ENCODE measurements at regions not wholly inside any gene's neighbourhood (a gene's known extent, or its start where the extent isn't known, plus 50 kb on each side); places are given as distances from the start of the nearest gene placed in this dataset.

DNA sequence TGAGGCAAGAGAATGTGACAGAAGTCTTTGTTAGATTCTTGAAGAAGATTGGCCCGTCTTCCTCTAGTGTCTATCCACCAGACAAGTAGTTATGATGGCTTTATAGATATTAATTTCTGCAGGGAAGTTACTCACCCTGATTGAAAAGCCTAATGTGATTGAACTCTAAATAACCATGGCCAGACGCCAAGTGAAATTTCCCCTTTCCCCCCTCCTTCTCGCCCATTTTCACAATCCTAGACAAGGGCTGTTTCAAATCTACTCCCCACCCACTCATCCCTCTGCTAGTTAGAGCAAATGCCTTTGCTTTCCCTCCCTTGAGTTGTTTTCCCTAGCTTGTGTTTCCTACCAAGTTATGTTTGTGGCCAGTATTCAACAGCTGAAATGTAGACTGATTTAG lies 182.5 kb downstream of the TMEM167A start:
- Histone ChIP-seq H2BK5ac (ENCODE audit: low read depth, low read length, poor library complexity) (no peak overlapping the region), H4K12ac (ENCODE audit: low read depth, low read length) (no peak overlapping the region), H2AK5ac (ENCODE audit: low read length) (no peak overlapping the region), H2AFZ (ENCODE audit: insufficient read depth, low read length, poor library complexity) (no peak overlapping the region), H2BK12ac (ENCODE audit: low read length) (no peak overlapping the region), H3K27me3 (ENCODE audit: insufficient read depth, low read length) (no peaks in the 10 kb centered on the region), H3K4me1 (ENCODE audit: control insufficient read depth in 1 of 2, insufficient read depth in 2 of 2, low read length in 2 of 2) (no peaks in the 10 kb centered on the region), H4K91ac (ENCODE audit: low read depth, low read length) (no peak overlapping the region), H3K79me2 (ENCODE audit: control insufficient read depth, insufficient read depth, low read length, poor library complexity) (no peaks in the 10 kb centered on the region), H3K18ac (ENCODE audit: low read length) (no peak overlapping the region), H3K9ac (ENCODE audit: low read length) (no peak overlapping the region), H3K9me3 (ENCODE audit: insufficient read depth, low read depth, low read length) (peaks cover under 1% of the 10 kb centered on the region), H3K27ac (ENCODE audit: low read depth, low read length) (no peak overlapping the region), H3K4me2 (ENCODE audit: low read length) (no peak overlapping the region), H4K8ac (ENCODE audit: low read depth, low read length) (no peak overlapping the region), H3K4me3 (ENCODE audit: low read depth, low read length) (no peak overlapping the region), H3K79me1 (ENCODE audit: low read length) (no peaks in the 10 kb centered on the region), H3K23ac (ENCODE audit: low read length) (no peak overlapping the region), H3K36me3 (ENCODE audit: control insufficient read depth in 1 of 2, insufficient read depth in 2 of 2, low read length in 2 of 2) (no peaks in the 10 kb centered on the region), H2BK120ac (ENCODE audit: insufficient read depth, low read length, poor library complexity) (no peak overlapping the region), H3K14ac (ENCODE audit: low read length) (no peak overlapping the region), H3K4ac (ENCODE audit: low read depth, low read length) (no peak overlapping the region)
- no CpG with 5 or more reads among the region's 3 CpGs for WGBS (ENCODE audit: extremely low coverage, insufficient coverage, insufficient read length)
- no peak for DNase-seq

DNA sequence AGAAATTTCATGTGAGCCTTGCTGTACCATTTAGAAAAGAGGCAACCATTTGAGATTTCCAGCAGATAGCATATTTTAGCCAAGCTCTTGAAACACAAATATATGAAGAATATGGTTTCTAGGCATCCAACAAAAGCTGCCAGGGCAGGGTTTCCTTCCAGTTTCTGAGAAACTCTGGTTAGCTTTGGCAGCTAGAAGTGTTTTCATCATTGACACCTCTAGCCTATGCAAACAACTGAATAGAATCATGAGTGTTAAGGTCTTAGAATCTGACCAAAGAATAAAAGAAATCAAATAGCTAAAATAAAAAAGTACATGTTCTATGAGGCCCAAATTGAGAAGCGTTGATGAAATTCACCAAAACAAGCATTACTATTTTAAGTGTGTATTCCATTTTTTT lies 188.1 kb downstream of the TMEM167A start:
- H2BK120ac ChIP-seq (ENCODE audit: insufficient read depth, low read length, poor library complexity) = no peak overlapping the region
- H3K9ac ChIP-seq (ENCODE audit: low read length) = no peak overlapping the region
- H3K23ac ChIP-seq (ENCODE audit: low read length) = no peak overlapping the region
- no peaks in the 10 kb centered on the region for H3K9me3 ChIP-seq (ENCODE audit: insufficient read depth, low read depth, low read length)
- no peak overlapping the region for H3K4ac ChIP-seq (ENCODE audit: low read depth, low read length)
- H3K27me3 ChIP-seq (ENCODE audit: insufficient read depth, low read length) = no peaks in the 10 kb centered on the region
- no peak overlapping the region for H2AK5ac ChIP-seq (ENCODE audit: low read length)
- no peak overlapping the region for H3K4me2 ChIP-seq (ENCODE audit: low read length)
- no peaks in the 10 kb centered on the region for H3K4me1 ChIP-seq (ENCODE audit: control insufficient read depth in 1 of 2, insufficient read depth in 2 of 2, low read length in 2 of 2)
- no peak for DNase-seq
- H3K18ac ChIP-seq (ENCODE audit: low read length) = no peak overlapping the region
- H3K79me2 ChIP-seq (ENCODE audit: control insufficient read depth, insufficient read depth, low read length, poor library complexity) = no peaks in the 10 kb centered on the region
- no peak overlapping the region for H3K14ac ChIP-seq (ENCODE audit: low read length)
- H2BK5ac ChIP-seq (ENCODE audit: low read depth, low read length, poor library complexity) = no peak overlapping the region
- no peaks in the 10 kb centered on the region for H3K79me1 ChIP-seq (ENCODE audit: low read length)
- no peak overlapping the region for H4K8ac ChIP-seq (ENCODE audit: low read depth, low read length)
- no peak overlapping the region for H4K12ac ChIP-seq (ENCODE audit: low read depth, low read length)
- no peak overlapping the region for H2BK12ac ChIP-seq (ENCODE audit: low read length)
- H3K4me3 ChIP-seq (ENCODE audit: low read depth, low read length) = no peak overlapping the region
- WGBS (ENCODE audit: extremely low coverage, insufficient coverage, insufficient read length) = no CpG with 5 or more reads among the region's 1 CpG
- no peak overlapping the region for H3K27ac ChIP-seq (ENCODE audit: low read depth, low read length)
- no peaks in the 10 kb centered on the region for H3K36me3 ChIP-seq (ENCODE audit: control insufficient read depth in 1 of 2, insufficient read depth in 2 of 2, low read length in 2 of 2)
- H2AFZ ChIP-seq (ENCODE audit: insufficient read depth, low read length, poor library complexity) = no peak overlapping the region
- no peak overlapping the region for H4K91ac ChIP-seq (ENCODE audit: low read depth, low read length)

DNA sequence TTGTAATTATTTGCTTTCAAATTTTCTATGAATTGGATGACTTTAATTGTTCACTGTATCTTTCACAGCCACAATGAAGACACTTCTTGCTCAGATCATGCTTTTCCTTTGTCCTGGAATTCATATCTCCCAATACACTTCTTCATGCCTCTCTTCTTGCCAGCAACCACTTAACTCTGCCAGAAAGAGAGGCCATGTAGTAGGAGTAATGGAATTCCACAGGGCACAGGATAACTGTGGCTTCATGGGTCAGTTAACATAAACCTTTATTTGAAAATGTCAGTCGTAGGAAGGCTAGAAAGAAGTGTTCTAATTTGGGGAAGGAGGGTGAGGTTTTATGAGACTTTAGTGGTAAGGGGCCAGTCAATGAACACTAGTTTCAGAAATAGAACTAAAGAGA lies 190.3 kb downstream of the TMEM167A start:
- H3K27ac ChIP-seq (ENCODE audit: low read depth, low read length) = no peak overlapping the region
- no peak overlapping the region for H4K91ac ChIP-seq (ENCODE audit: low read depth, low read length)
- H3K79me2 ChIP-seq (ENCODE audit: control insufficient read depth, insufficient read depth, low read length, poor library complexity) = no peaks in the 10 kb centered on the region
- no peak overlapping the region for H3K4me3 ChIP-seq (ENCODE audit: low read depth, low read length)
- H3K27me3 ChIP-seq (ENCODE audit: insufficient read depth, low read length) = no peaks in the 10 kb centered on the region
- H3K18ac ChIP-seq (ENCODE audit: low read length) = no peak overlapping the region
- no peak overlapping the region for H2BK12ac ChIP-seq (ENCODE audit: low read length)
- H3K4ac ChIP-seq (ENCODE audit: low read depth, low read length) = no peak overlapping the region
- H3K36me3 ChIP-seq (ENCODE audit: control insufficient read depth in 1 of 2, insufficient read depth in 2 of 2, low read length in 2 of 2) = no peaks in the 10 kb centered on the region
- no peak overlapping the region for H3K23ac ChIP-seq (ENCODE audit: low read length)
- no CpG with 5 or more reads among the region's 1 CpG for WGBS (ENCODE audit: extremely low coverage, insufficient coverage, insufficient read length)
- H3K9ac ChIP-seq (ENCODE audit: low read length) = no peak overlapping the region
- H2AK5ac ChIP-seq (ENCODE audit: low read length) = no peak overlapping the region
- H4K8ac ChIP-seq (ENCODE audit: low read depth, low read length) = no peak overlapping the region
- no peaks in the 10 kb centered on the region for H3K4me1 ChIP-seq (ENCODE audit: control insufficient read depth in 1 of 2, insufficient read depth in 2 of 2, low read length in 2 of 2)
- H3K4me2 ChIP-seq (ENCODE audit: low read length) = no peak overlapping the region
- H3K79me1 ChIP-seq (ENCODE audit: low read length) = no peaks in the 10 kb centered on the region
- H2AFZ ChIP-seq (ENCODE audit: insufficient read depth, low read length, poor library complexity) = no peak overlapping the region
- no peak overlapping the region for H3K14ac ChIP-seq (ENCODE audit: low read length)
- H4K12ac ChIP-seq (ENCODE audit: low read depth, low read length) = no peak overlapping the region
- H3K9me3 ChIP-seq (ENCODE audit: insufficient read depth, low read depth, low read length) = no peaks in the 10 kb centered on the region
- no peak overlapping the region for H2BK5ac ChIP-seq (ENCODE audit: low read depth, low read length, poor library complexity)
- no peak overlapping the region for H2BK120ac ChIP-seq (ENCODE audit: insufficient read depth, low read length, poor library complexity)
- no peak for DNase-seq

DNA sequence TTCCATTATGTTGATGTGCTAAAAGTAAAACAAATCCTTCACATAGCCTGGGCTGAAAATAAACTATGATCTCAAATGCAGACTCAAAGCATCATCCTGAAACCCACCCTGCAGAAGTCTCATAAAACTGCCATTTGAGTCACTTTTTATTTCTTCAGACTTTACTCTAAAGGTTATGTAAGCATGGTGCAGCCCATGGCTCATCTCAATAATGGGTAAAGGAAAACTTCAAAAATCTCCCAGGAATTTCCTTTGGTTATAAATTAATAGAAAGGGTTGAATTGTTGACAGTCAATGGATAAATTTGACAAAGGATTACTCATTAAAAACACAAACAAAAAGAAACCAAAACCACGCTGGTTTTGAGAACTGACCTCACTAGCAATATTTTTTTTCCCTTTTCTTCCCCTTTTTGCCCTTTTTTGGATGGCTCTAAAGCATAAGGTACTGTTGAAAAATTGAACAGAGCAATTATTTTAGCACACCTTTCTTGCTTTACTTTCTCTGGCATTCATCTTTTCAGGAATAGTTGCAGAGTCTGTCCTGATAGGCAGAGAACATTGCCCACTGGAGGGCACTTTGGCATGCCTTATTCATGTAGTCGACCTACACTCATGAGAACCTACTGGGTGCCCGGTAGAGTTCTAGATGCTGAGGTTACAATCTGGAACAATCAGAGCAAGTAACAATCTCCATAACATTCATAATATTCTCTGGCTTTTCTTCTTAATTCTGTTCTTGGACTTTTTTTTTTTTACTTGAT lies 191.4 kb downstream of the TMEM167A start:
- Histone ChIP-seq H3K79me2 (ENCODE audit: control insufficient read depth, insufficient read depth, low read length, poor library complexity) (no peaks in the 10 kb centered on the region), H3K36me3 (ENCODE audit: control insufficient read depth in 1 of 2, insufficient read depth in 2 of 2, low read length in 2 of 2) (no peaks in the 10 kb centered on the region), H3K4me3 (ENCODE audit: low read depth, low read length) (no peak overlapping the region), H3K79me1 (ENCODE audit: low read length) (no peaks in the 10 kb centered on the region), H3K23ac (ENCODE audit: low read length) (no peak overlapping the region), H3K14ac (ENCODE audit: low read length) (no peak overlapping the region), H3K18ac (ENCODE audit: low read length) (no peak overlapping the region), H3K9ac (ENCODE audit: low read length) (no peak overlapping the region), H2AK5ac (ENCODE audit: low read length) (no peak overlapping the region), H3K27ac (ENCODE audit: low read depth, low read length) (no peak overlapping the region), H4K91ac (ENCODE audit: low read depth, low read length) (no peak overlapping the region), H3K9me3 (ENCODE audit: insufficient read depth, low read depth, low read length) (peaks cover under 1% of the 10 kb centered on the region), H3K4me1 (ENCODE audit: control insufficient read depth in 1 of 2, insufficient read depth in 2 of 2, low read length in 2 of 2) (no peaks in the 10 kb centered on the region), H4K8ac (ENCODE audit: low read depth, low read length) (no peak overlapping the region), H2BK12ac (ENCODE audit: low read length) (no peak overlapping the region), H3K27me3 (ENCODE audit: insufficient read depth, low read length) (no peaks in the 10 kb centered on the region), H3K4ac (ENCODE audit: low read depth, low read length) (no peak overlapping the region), H2BK5ac (ENCODE audit: low read depth, low read length, poor library complexity) (no peak overlapping the region), H2BK120ac (ENCODE audit: insufficient read depth, low read length, poor library complexity) (no peak overlapping the region), H4K12ac (ENCODE audit: low read depth, low read length) (no peak overlapping the region), H2AFZ (ENCODE audit: insufficient read depth, low read length, poor library complexity) (no peak overlapping the region), H3K4me2 (ENCODE audit: low read length) (no peak overlapping the region)
- no peak for DNase-seq
- no CpG with 5 or more reads among the region's 3 CpGs for whole genome bisulfite sequencing (ENCODE audit: extremely low coverage, insufficient coverage, insufficient read length)

Measured in trophoblast cell (in vitro differentiated cells and primary cell).